H1 (cell line): ENCODE measurements at regions not wholly inside any gene's neighbourhood (a gene's known extent, or its start where the extent isn't known, plus 50 kb on each side); places are given as distances from the start of the nearest gene placed in this dataset.
A peak's percentile ranks its signal among the peaks of the same experiment; 100 is the strongest.

ENCODE experiments used
- ATF3 ChIP-seq: IDR thresholded peaks from 2 replicates; pipeline ENCODE4 v1.6.1; 2011; ENCODE audit warnings: low read depth, mild to moderate bottlenecking, low read length; ENCODE audit not compliant: insufficient read depth
- CTCF ChIP-seq, 3 experiments: IDR thresholded peaks; 1 replicate in 2 of 3; 2 replicates in 1 of 3; pipeline versions ENCODE4 v1.5.1 to v1.6.1; 2011; ENCODE audit warnings: low read length in 3 of 3, mild to moderate bottlenecking in 3 of 3, inconsistent platforms in 2 of 3, low read depth in 1 of 3, moderate library complexity in 1 of 3; ENCODE audit not compliant: insufficient read depth in 1 of 3; ENCODE audit errors: control extremely low read depth in 1 of 3
- EZH2 ChIP-seq: fragments of 200-600 bp; sonication (generic); IDR thresholded peaks from 2 replicates; pipeline ENCODE4 v1.7.1; 2012; ENCODE audit warnings: low read depth, mild to moderate bottlenecking, moderate library complexity, low read length, inconsistent platforms; ENCODE audit not compliant: severe bottlenecking
- KDM1A ChIP-seq: fragments of 200-600, 300-600 bp; sonication (generic); IDR thresholded peaks from 2 replicates; pipeline ENCODE4 v1.7.1; 2016; ENCODE audit warnings: mild to moderate bottlenecking, low read length, borderline replicate concordance
- NRF1 ChIP-seq: IDR thresholded peaks from 2 replicates; pipeline ENCODE4 v1.6.1; 2011; ENCODE audit warnings: mild to moderate bottlenecking, low read depth, low read length, improper control_type of control experiment
- TAF1 ChIP-seq: IDR thresholded peaks from 2 replicates; pipeline ENCODE4 v1.6.1; 2011; ENCODE audit warnings: mild to moderate bottlenecking, low read depth, low read length
- ZNF274 ChIP-seq: IDR thresholded peaks from 2 replicates; pipeline ENCODE4 v1.7.0; 2012; ENCODE audit warnings: low read length, borderline replicate concordance; ENCODE audit errors: extremely low read depth

GRCh38 chrX:42290608-42291007 lies 367.3 kb upstream of the CASK start:
- peak in 2 of 3 experiments; percentile 35; a peak in 2 of 4 replicates for TF ChIP-seq CTCF (IDR thresholded peaks at IDR 0.05; ENCODE audit: control extremely low read depth in 1 of 3, insufficient read depth in 1 of 3, low read depth in 1 of 3, low read length in 3 of 3)
- no peak for TF ChIP-seq TAF1
- TF ChIP-seq EZH2 = no peak
- no peak for TF ChIP-seq NRF1
- TF ChIP-seq ATF3 = no peak
- no peak for TF ChIP-seq KDM1A
- no peak for TF ChIP-seq ZNF274
